H9 (cell line): ENCODE measurements at regions not wholly inside any gene's neighbourhood (a gene's known extent, or its start where the extent isn't known, plus 50 kb on each side); places are given as distances from the start of the nearest gene placed in this dataset.

Experiments
- DNase-seq: peaks from one replicate; pipeline ENCODE4 v3.0.0-alpha.2; 2017
- H2AFZ ChIP-seq: one replicate; pipeline ENCODE4 v1.6.1; 2013; ENCODE audit warnings: mild to moderate bottlenecking, low read length, control low read depth, moderate library complexity
- H2AK5ac ChIP-seq: 2 replicates; pipeline ENCODE4 v1.6.1; 2013; ENCODE audit warnings: low read length, control low read depth, mixed read lengths; ENCODE audit not compliant: insufficient read length
- H2BK120ac ChIP-seq: one replicate; pipeline ENCODE4 v1.6.1; 2013; ENCODE audit warnings: low read depth, mild to moderate bottlenecking, low read length, control low read depth, inconsistent platforms; ENCODE audit not compliant: poor library complexity, severe bottlenecking
- H2BK12ac ChIP-seq: 2 replicates; pipeline ENCODE4 v1.6.1; 2013; ENCODE audit warnings: low read length, control low read depth, mixed read lengths, low read depth; ENCODE audit not compliant: insufficient read length
- H2BK15ac ChIP-seq: 2 replicates; pipeline ENCODE4 v1.6.1; 2013; ENCODE audit warnings: low read depth, low read length, control low read depth
- H2BK20ac ChIP-seq: one replicate; pipeline ENCODE4 v1.6.1; 2013; ENCODE audit warnings: low read depth, mild to moderate bottlenecking, low read length, control low read depth, inconsistent platforms; ENCODE audit not compliant: poor library complexity, severe bottlenecking
- H2BK5ac ChIP-seq: 2 replicates; pipeline ENCODE4 v1.6.1; 2013; ENCODE audit warnings: low read length, control low read depth, mixed read lengths; ENCODE audit not compliant: insufficient read length
- H3K14ac ChIP-seq: 2 replicates; pipeline ENCODE4 v1.6.1; 2013; ENCODE audit warnings: low read length, control low read depth; ENCODE audit not compliant: insufficient read depth
- H3K18ac ChIP-seq: 2 replicates; pipeline ENCODE4 v1.6.1; 2013; ENCODE audit warnings: low read depth, mild to moderate bottlenecking, mixed read lengths, low read length, control low read depth; ENCODE audit not compliant: insufficient read length
- H3K23ac ChIP-seq: 2 replicates; pipeline ENCODE4 v1.6.1; 2013; ENCODE audit warnings: low read length, control low read depth, mixed read lengths, low read depth; ENCODE audit not compliant: insufficient read length
- H3K23me2 ChIP-seq: 2 replicates; pipeline ENCODE4 v1.6.1; 2013; ENCODE audit warnings: low read depth, mild to moderate bottlenecking, mixed read lengths, low read length, control low read depth; ENCODE audit not compliant: insufficient read length, poor library complexity, severe bottlenecking
- H3K27ac ChIP-seq: 2 replicates; pipeline ENCODE4 v1.5.1; 2013; ENCODE audit warnings: low read length, control low read depth, mixed read lengths, low read depth; ENCODE audit not compliant: insufficient read length
- H3K27me3 ChIP-seq: 2 replicates; pipeline ENCODE4 v1.6.1; 2013; ENCODE audit warnings: low read length, control low read depth, inconsistent platforms; ENCODE audit not compliant: insufficient read depth
- H3K4ac ChIP-seq: 2 replicates; pipeline ENCODE4 v1.6.1; 2013; ENCODE audit warnings: low read depth, mild to moderate bottlenecking, control low read depth, inconsistent platforms, low read length, moderate library complexity
- H3K4me1 ChIP-seq: 2 replicates; pipeline ENCODE4 v1.6.1; 2013; ENCODE audit warnings: low read length, control low read depth, inconsistent platforms; ENCODE audit not compliant: insufficient read depth
- H3K4me2 ChIP-seq: 2 replicates; pipeline ENCODE4 v1.6.1; 2013; ENCODE audit warnings: low read length, control low read depth, mixed read lengths; ENCODE audit not compliant: insufficient read length, insufficient read depth
- H3K56ac ChIP-seq: 2 replicates; pipeline ENCODE4 v1.6.1; 2013; ENCODE audit warnings: low read depth, mild to moderate bottlenecking, mixed read lengths, low read length, control low read depth; ENCODE audit not compliant: insufficient read length
- H3K79me1 ChIP-seq: 2 replicates; pipeline ENCODE4 v1.6.1; 2013; ENCODE audit warnings: low read depth, mild to moderate bottlenecking, moderate library complexity, low read length, control low read depth, inconsistent platforms; ENCODE audit not compliant: insufficient read depth, poor library complexity, severe bottlenecking
- H3K79me2 ChIP-seq: 2 replicates; pipeline ENCODE4 v1.6.1; 2013; ENCODE audit warnings: low read length, control low read depth, inconsistent platforms; ENCODE audit not compliant: insufficient read depth
- H3K9ac ChIP-seq: 2 replicates; pipeline ENCODE4 v1.6.1; 2013; ENCODE audit warnings: low read length, control low read depth, mixed read lengths; ENCODE audit not compliant: insufficient read length; ENCODE audit errors: extremely low read depth
- H3K9me3 ChIP-seq: one replicate; pipeline ENCODE4 v1.6.1; 2013; ENCODE audit warnings: low read depth, low read length, inconsistent platforms; ENCODE audit not compliant: control insufficient read depth
- H3T11ph ChIP-seq: one replicate; pipeline ENCODE4 v1.6.1; 2013; ENCODE audit warnings: mild to moderate bottlenecking, low read length, control low read depth, inconsistent platforms
- H4K20me1 ChIP-seq: one replicate; pipeline ENCODE4 v1.6.1; 2013; ENCODE audit not compliant: control insufficient read depth, insufficient read length, insufficient read depth
- H4K5ac ChIP-seq: 2 replicates; pipeline ENCODE4 v1.6.1; 2013; ENCODE audit warnings: low read depth, mild to moderate bottlenecking, mixed read lengths, low read length, control low read depth; ENCODE audit not compliant: insufficient read length
- H4K8ac ChIP-seq: replicated peaks from 2 replicates; pipeline ENCODE4 v1.6.1; 2013; ENCODE audit warnings: low read length, control low read depth, mixed read lengths, low read depth; ENCODE audit not compliant: insufficient read length
- H4K91ac ChIP-seq: 2 replicates; pipeline ENCODE4 v1.6.1; 2013; ENCODE audit warnings: low read depth, mild to moderate bottlenecking, moderate library complexity, mixed read lengths, low read length, control low read depth; ENCODE audit not compliant: insufficient read length
- H3K27ac Mint-ChIP-seq, 3 experiments: 2 replicates in 2 of 3; 3 replicates in 1 of 3; pipeline ENCODE4 v1.8.0; 2020 to 2021; ENCODE audit warnings: mixed read lengths in 3 of 3, mild to moderate bottlenecking in 1 of 3, moderate library complexity in 1 of 3
- H3K27me3 Mint-ChIP-seq: 2 replicates; pipeline ENCODE4 v1.8.0; 2021; ENCODE audit warnings: low read depth, mild to moderate bottlenecking, moderate library complexity, mixed read lengths
- H3K36me3 Mint-ChIP-seq, 3 experiments: 2 replicates in 2 of 3; 3 replicates in 1 of 3; pipeline ENCODE4 v1.8.0; 2020 to 2021; ENCODE audit warnings: low read depth in 3 of 3, mixed read lengths in 3 of 3; ENCODE audit not compliant: insufficient read depth in 1 of 3
- H3K4me1 Mint-ChIP-seq, 2 experiments: 2 replicates each; pipeline ENCODE4 v1.8.0; 2020; ENCODE audit warnings: mixed read lengths in 2 of 2
- H3K4me3 Mint-ChIP-seq, 2 experiments: 2 replicates in 1 of 2; 3 replicates in 1 of 2; pipeline ENCODE4 v1.8.0; 2020 to 2021; ENCODE audit warnings: mild to moderate bottlenecking in 2 of 2, mixed read lengths in 2 of 2, moderate library complexity in 1 of 2
- H3K9me3 Mint-ChIP-seq, 2 experiments: 2 replicates in 1 of 2; 3 replicates in 1 of 2; pipeline ENCODE4 v1.8.0; 2020; ENCODE audit warnings: mild to moderate bottlenecking in 2 of 2, mixed read lengths in 2 of 2, moderate library complexity in 1 of 2
- WGBS: extraction: QIAGEN DNeasy Blood & Tissue Kit; methylation state at CpG from one replicate; pipeline ENCODE4 v1.1.7; 2013; ENCODE audit warnings: missing lambda C conversion rate, low lambda C conversion rate, mixed read lengths; ENCODE audit not compliant: insufficient read length; ENCODE audit errors: extremely low coverage; 5-methylcytosine and 5-hydroxymethylcytosine counted together
- TF ChIP-seq, protein P1 (sequence below): fragments of 200-600 bp; sonication (generic); conservative IDR thresholded peaks from 3 replicates; pipeline ENCODE4 v1.8.0; 2021; ENCODE audit warnings: antibody characterized with exemption, mild to moderate bottlenecking

DNA sequence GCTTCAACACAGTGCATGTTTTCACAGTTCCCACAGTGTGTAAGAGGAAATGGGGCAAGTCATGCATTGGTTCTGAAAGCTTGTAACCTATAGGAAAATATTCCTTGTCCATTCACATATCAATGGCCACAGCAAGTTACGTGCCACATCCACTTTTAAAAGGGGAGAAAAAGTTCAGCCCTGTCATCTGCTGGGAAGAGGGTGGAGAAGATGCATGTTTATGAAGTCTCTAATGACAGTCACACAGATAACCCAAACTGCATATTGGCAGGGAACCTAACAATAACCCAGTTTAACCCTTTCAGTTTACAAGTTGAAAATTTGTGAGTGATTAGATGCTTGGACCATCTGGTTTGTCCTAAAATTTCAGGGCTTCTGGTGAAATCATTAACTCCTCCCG lies 159.3 kb downstream of the MTRR start:
- Histone ChIP-seq H3T11ph (no peak overlapping the region), H2AK5ac (no peak overlapping the region), H4K8ac (no peak overlapping the region), H3K9me3 (no peaks in the 10 kb centered on the region), H4K91ac (no peak overlapping the region), H3K9ac (no peak overlapping the region), H2BK20ac (no peak overlapping the region), H3K4me1 (no peaks in the 10 kb centered on the region), H2BK12ac (no peak overlapping the region), H2AFZ (no peak overlapping the region), H3K18ac (no peak overlapping the region), H2BK5ac (no peak overlapping the region), H3K4ac (no peak overlapping the region), H3K23ac (no peak overlapping the region), H3K56ac (no peak overlapping the region), H3K4me2 (no peak overlapping the region), H3K79me1 (no peaks in the 10 kb centered on the region), H2BK120ac (no peak overlapping the region), H4K20me1 (no peaks in the 10 kb centered on the region), H3K27me3 (no peaks in the 10 kb centered on the region), H3K23me2 (no peaks in the 10 kb centered on the region), H3K14ac (no peak overlapping the region), H3K27ac (no peak overlapping the region), H3K79me2 (no peaks in the 10 kb centered on the region), H2BK15ac (no peak overlapping the region), H4K5ac (no peak overlapping the region)
- TF ChIP-seq, protein P1, sequence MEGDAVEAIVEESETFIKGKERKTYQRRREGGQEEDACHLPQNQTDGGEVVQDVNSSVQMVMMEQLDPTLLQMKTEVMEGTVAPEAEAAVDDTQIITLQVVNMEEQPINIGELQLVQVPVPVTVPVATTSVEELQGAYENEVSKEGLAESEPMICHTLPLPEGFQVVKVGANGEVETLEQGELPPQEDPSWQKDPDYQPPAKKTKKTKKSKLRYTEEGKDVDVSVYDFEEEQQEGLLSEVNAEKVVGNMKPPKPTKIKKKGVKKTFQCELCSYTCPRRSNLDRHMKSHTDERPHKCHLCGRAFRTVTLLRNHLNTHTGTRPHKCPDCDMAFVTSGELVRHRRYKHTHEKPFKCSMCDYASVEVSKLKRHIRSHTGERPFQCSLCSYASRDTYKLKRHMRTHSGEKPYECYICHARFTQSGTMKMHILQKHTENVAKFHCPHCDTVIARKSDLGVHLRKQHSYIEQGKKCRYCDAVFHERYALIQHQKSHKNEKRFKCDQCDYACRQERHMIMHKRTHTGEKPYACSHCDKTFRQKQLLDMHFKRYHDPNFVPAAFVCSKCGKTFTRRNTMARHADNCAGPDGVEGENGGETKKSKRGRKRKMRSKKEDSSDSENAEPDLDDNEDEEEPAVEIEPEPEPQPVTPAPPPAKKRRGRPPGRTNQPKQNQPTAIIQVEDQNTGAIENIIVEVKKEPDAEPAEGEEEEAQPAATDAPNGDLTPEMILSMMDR: no peak
- no peak overlapping the region for H3K4me3 Mint-ChIP-seq
- H3K9me3 Mint-ChIP-seq: peaks cover 0 to 3% of the 10 kb centered on the region in 2 experiments; a peak in 1 of 5 replicates
- no CpG with 5 or more reads among the region's 2 CpGs for WGBS
- H3K36me3 Mint-ChIP-seq: no peaks in the 10 kb centered on the region
- no peaks in the 10 kb centered on the region for H3K27me3 Mint-ChIP-seq
- H3K27ac Mint-ChIP-seq: no peak overlapping the region
- 0 out of 4 replicates have a peak, but pooled peaks cover 2 to 3% of the 10 kb centered on the region in 2 experiments for H3K4me1 Mint-ChIP-seq
- DNase-seq: no peak
